ENCODE measurements at regions not wholly inside any gene's neighbourhood (a gene's known extent, or its start where the extent isn't known, plus 50 kb on each side); places are given as distances from the start of the nearest gene placed in this dataset.
"Not testable (repeated sequence)": the region's sequence is repeated elsewhere in the genome, so short reads cannot be mapped to it uniquely, and the experiment has no call there.

DNA sequence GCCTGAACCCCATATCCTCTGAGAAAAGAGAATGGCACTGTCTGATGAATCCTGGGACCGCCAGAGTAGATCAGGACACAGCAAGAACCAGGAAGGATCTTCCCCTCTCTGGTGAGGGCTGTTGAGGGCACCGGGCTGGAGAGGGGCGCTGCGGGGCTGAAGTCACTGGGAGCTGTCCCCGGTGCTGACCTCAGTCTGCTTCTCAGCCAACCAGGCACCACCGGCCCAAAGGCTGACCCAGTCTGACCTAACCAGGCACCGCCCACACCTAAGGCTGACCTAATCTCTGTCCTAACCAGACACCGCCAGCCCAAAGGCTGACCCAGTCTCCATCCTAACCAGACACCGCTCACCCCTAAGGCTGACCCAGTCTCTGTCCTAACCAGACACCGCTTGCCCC is 82.8 kb downstream of the CPZ start:
- no peak for DNase-seq (ENCODE audit: low spot score)

DNA sequence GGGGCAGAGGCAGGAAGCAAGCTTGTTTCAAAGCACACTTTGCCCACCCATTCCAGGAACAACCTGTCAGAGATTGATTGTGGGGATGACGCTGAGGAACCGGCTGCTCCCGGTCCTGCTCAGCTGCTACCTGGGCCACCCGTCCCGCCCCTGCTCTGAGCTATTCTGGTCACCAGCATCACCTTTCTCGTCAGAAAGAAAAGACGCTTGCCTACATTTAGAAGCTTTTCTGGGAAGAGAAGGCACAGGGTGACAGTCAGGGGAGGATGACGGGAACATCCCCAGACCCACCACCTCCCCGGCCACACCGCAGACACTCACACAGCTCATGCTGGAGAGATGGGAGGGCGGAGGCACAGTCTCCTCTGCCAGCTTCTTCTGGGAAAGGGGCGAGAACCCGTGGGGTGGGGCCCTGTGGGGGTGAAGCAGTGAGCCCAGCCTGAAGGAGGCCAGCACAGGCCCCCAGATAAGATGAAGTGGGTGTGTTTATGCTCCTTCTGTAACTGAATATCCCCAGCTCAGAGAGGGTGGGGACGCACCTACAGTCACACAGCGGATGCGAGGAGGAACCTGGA is 81.8 kb downstream of the CPZ start:
- DNase-seq (ENCODE audit: low spot score): no peak

DNA sequence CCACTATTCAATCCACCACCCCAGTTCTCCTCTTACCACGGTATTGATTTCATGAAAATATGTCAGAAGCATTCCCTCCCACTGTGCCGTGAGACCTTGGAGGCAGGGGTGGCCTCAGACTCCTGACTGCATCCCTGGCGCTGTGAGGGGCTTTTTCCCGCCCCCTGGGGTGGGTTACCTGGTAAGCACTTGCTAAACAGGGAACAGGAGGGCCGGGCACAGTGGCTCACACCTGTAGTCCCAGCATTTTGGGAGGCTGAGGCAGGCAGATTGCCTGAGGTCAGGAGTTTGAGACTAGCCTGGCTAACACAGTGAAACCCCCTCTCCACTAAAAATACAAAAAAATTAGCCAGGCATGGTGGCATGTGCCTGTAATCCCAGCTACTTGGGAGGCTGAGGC is 80.5 kb downstream of the CPZ start:
- not testable (repeated sequence) for DNase-seq (ENCODE audit: low spot score)

DNA sequence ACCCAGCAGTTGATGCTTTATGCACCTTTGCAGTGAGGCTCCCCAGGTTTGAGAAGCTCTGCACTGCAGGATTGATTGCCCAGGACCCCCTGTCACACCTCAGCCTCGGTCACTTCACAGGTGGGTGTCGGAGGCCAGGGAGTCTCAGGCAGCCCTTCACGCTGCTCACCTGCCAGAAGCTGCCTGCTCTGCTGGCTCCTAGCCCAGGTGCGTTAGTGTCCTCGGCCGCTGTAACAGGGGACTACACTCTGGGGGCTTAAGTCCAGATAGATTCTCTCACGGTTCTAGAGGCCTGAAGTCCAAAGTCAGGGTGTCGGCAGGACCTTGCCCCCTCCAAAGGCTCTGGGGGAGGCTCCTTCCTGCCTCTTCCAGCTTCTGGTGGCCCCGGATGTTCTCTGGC is 79.9 kb downstream of the CPZ start:
- no peak for DNase-seq (ENCODE audit: low spot score)

DNA sequence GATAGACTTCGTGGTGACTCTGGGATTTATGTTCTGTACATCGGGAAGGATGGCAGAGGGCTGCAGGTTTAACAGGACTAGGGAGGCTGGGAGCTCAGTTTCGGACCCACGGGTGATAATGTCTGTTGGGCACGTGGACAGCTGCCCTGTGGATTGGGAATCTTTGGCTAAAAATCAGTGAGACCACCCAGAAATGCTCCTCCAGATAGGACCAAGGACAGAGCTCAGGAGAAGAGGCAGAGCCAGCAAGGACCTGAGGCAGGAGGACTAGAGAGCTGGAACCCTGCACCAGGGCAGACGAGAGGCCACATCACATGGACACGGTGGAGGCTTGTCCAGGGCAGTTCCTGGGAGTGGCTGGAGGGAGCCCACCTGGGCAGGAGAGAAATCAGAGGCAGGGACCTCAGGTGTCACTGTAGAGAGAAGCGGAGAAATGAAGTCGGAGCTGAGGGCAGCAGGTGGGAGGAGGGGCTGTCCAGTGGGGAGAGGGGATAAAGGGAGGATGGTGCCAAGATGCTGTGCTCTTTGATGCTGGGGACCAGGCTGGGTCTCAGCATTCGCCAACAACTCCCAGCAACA is 79.2 kb downstream of the CPZ start:
- DNase-seq (ENCODE audit: low spot score): no peak
